Mesodermal cell (in vitro differentiated cells): ENCODE measurements at regions not wholly inside any gene's neighbourhood (a gene's known extent, or its start where the extent isn't known, plus 50 kb on each side); places are given as distances from the start of the nearest gene placed in this dataset.

Source experiments
- H3K27ac ChIP-seq: 2 replicates; pipeline ENCODE4 v1.7.0; 2013; ENCODE audit warnings: mild to moderate bottlenecking, low read depth, low read length, moderate library complexity; ENCODE audit not compliant: severe bottlenecking
- H3K36me3 ChIP-seq: 2 replicates; pipeline ENCODE4 v1.7.1; 2013; ENCODE audit warnings: mild to moderate bottlenecking, low read length, moderate library complexity; ENCODE audit not compliant: control insufficient read depth, insufficient read depth
- H3K4me1 ChIP-seq: one replicate; pipeline ENCODE4 v1.7.1; 2013; ENCODE audit warnings: mild to moderate bottlenecking, low read length; ENCODE audit not compliant: insufficient read depth, control insufficient read depth, poor library complexity, severe bottlenecking
- H3K4me3 ChIP-seq: 2 replicates; pipeline ENCODE4 v1.7.0; 2013; ENCODE audit warnings: low read length, control low read depth, mild to moderate bottlenecking; ENCODE audit not compliant: insufficient read depth, poor library complexity, severe bottlenecking; ENCODE audit errors: extremely low read depth
- H3K9me3 ChIP-seq: 2 replicates; pipeline ENCODE4 v1.7.1; 2013; ENCODE audit warnings: mild to moderate bottlenecking, low read length, moderate library complexity; ENCODE audit not compliant: control insufficient read depth
- WGBS, 2 experiments: methylation state at CpG; one replicate each; pipeline ENCODE4 v1.1.5; 2013; ENCODE audit warnings: missing lambda C conversion rate in 2 of 2; ENCODE audit not compliant: insufficient coverage in 2 of 2; 5-methylcytosine and 5-hydroxymethylcytosine counted together

- WGBS, 2 experiments, result 93% methylated on average over 11 to 12 of the region's 15 CpGs
- H3K27ac ChIP-seq, result no peak overlapping the region
- no peaks in the 10 kb centered on the region for H3K4me1 ChIP-seq
- no peak overlapping the region for H3K4me3 ChIP-seq
- no peaks in the 10 kb centered on the region for H3K9me3 ChIP-seq
- no peaks in the 10 kb centered on the region for H3K36me3 ChIP-seq
Measured at GRCh38 chr6:168227840-168228239, 91.7 kb downstream of the DACT2 start.

DNA sequence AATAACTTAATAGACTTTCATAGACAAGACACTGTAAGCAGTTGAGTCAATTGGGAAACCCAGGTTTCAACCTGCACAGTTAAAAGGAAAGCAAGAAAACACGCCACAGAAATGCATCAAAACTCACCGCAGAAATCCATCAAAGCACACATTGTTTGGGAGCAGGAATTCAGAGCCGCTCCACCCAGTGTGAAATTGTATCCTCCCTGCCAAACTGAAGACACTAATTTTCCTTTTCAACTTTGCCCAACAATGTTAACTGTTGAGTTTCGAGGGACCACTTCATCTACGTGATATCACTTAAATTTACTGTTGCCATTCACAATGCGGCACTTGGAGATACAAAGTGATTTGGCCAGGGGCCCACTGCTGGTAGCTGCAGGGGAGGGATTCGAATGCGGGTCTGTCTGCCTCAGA is 92.7 kb downstream of the DACT2 start:
- Histone ChIP-seq H3K9me3 (no peaks in the 10 kb centered on the region), H3K27ac (no peak overlapping the region), H3K36me3 (no peaks in the 10 kb centered on the region), H3K4me1 (no peaks in the 10 kb centered on the region), H3K4me3 (no peak overlapping the region)
- WGBS, 2 experiments, result 66 to 74% methylated on average over 6 of the region's 8 CpGs

GRCh38 chr6:168226061-168226752 is 93.4 kb downstream of the DACT2 start:
- Histone ChIP-seq H3K4me3 (no peak overlapping the region), H3K4me1 (no peaks in the 10 kb centered on the region), H3K36me3 (no peaks in the 10 kb centered on the region), H3K9me3 (no peaks in the 10 kb centered on the region), H3K27ac (no peak overlapping the region)
- WGBS, 2 experiments, result 78 to 87% methylated on average over 7 of the region's 9 CpGs

DNA sequence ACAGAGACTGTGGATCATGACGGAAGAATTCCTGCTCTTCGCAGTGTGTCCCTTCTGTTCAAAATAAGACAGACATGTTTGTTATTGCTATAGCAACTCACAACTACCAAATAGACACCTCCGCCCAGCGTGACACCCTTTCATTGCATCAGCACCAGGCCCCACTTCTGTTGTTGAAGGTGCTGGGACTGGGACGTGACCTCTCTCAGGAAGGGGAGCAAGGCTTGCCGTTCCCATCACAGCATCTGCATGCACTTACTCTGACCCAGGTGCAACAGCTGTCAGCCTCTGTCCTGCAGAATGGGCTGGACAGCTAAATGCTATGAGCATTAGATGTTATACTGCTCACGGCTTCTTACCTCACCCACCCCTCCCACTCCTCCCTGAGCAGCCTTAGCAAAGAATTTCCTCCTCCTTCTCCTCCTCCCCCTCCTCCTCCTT is 94.1 kb downstream of the DACT2 start:
- no peaks in the 10 kb centered on the region for H3K9me3 ChIP-seq
- H3K36me3 ChIP-seq, result no peaks in the 10 kb centered on the region
- no peak overlapping the region for H3K27ac ChIP-seq
- H3K4me3 ChIP-seq, result no peak overlapping the region
- 72 to 75% methylated on average over 3 to 4 of the region's 7 CpGs for WGBS, 2 experiments
- H3K4me1 ChIP-seq, result no peaks in the 10 kb centered on the region

DNA sequence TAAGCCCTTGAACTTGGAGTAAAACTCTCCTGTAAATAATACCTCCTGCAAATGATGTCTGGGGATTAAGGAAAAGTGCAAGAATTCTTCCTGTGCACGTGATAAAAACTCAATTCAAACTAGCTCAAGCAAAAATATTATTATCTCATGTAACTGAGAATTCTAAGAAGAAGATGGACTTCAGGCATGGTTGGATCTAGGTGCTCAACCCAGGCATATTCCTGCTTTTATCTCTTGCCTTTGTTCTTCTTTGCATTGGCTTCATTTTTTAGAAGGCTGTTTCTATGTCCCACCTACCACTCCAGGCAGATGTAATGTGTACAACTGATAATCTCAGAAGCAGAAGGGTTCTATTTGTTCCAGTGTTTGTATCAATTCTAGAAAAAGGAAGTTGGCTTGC is 95.8 kb downstream of the DACT2 start:
- no CpG with 5 or more reads among the region's 1 CpG for WGBS, 2 experiments
- Histone ChIP-seq H3K36me3 (no peaks in the 10 kb centered on the region), H3K4me3 (no peak overlapping the region), H3K27ac (no peak overlapping the region), H3K9me3 (no peaks in the 10 kb centered on the region), H3K4me1 (no peaks in the 10 kb centered on the region)

- 63 to 100% methylated on average over 1 to 2 of the region's 2 CpGs for WGBS, 2 experiments
- H3K4me1 ChIP-seq, result no peaks in the 10 kb centered on the region
Measured at GRCh38 chr6:168223150-168223549, 96.4 kb downstream of the DACT2 start.

DNA sequence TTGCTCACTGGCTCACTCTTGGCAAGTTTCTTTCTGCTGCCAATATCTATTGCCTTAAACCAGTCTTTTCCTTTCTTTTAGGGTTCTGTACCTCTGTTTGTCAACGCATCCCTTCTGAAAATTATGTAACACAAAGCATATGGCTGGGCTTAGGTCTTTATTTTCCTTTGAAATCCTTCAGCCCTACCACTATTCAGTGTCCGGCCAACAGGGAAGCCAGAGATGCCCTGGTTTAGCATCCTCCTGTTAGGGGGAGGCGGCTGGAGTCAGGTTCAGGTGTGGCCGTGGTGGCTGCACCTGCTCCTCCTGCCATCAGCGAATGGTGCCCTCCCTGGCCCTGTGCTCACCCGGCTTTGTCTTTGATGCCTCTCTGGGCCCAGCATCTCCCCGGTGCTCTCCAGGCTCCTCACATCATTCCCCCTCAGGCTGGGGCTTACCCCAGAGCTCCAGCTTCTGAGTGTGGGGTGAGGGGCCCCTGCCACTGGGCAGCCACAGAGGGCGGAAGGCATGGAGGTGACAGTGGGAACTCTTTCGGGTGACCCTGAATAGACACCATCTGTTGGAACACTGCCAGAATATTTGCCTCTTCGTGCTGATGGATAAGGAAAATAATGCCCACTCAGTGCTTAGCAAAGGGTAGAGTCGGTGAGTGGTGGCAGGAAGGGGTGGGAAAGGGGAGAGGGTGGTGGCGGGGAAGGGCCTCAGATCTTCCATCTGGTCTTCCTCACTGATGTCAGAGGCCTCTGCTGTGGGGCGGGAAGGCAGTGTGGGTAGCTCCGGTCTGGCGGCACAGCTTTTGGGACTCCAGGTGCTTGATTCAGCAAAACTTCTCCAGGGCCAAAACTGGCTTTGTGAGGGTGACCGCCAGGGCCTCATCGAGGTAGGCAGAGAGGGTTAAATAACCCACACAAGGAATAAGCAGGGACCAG is 97.2 kb downstream of the DACT2 start:
- 87 to 90% methylated on average over 16 to 17 of the region's 17 CpGs for WGBS, 2 experiments
- no peaks in the 10 kb centered on the region for H3K4me1 ChIP-seq
- no peak overlapping the region for H3K4me3 ChIP-seq
- H3K36me3 ChIP-seq, result no peaks in the 10 kb centered on the region
- no peak overlapping the region for H3K27ac ChIP-seq
- no peaks in the 10 kb centered on the region for H3K9me3 ChIP-seq

More at GRCh38 chr6:168223150-168223549, 96.4 kb downstream of the DACT2 start:
- H3K9me3 ChIP-seq, result no peaks in the 10 kb centered on the region
- no peak overlapping the region for H3K27ac ChIP-seq
- no peak overlapping the region for H3K4me3 ChIP-seq
- H3K36me3 ChIP-seq, result no peaks in the 10 kb centered on the region

DNA sequence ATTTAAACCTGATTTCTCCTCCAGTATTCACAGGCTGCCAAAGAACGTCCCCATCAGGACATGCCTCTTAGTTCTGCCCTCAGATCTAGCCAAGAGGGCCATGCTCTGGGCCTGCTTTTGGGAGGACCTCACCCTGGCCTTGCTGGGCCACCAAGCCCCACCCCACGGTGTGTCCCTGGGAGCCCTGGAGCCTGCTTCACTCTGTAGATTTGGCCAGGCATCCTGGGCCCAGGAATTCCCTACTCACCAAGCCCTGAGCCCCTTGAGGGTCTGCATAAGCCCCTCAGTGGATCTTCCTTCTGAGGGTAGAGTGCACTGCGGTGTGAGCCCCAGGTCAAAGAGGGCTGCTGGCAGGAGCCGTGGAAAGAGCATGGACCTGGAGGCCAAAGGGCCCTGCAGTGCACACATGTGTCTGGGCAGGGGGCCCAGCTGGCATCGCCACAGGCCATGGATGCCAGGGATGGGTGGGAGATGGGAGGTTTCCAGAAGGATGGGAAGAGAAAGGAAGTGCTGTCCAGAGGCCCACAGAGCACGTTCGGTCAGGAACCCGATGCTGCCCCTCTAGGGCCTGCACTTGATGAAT is 98.0 kb downstream of the DACT2 start:
- Histone ChIP-seq H3K9me3 (no peaks in the 10 kb centered on the region), H3K27ac (no peak overlapping the region), H3K4me1 (no peaks in the 10 kb centered on the region), H3K36me3 (no peaks in the 10 kb centered on the region), H3K4me3 (no peak overlapping the region)
- WGBS, 2 experiments, result 90 to 93% methylated on average over 8 of the region's 8 CpGs

DNA sequence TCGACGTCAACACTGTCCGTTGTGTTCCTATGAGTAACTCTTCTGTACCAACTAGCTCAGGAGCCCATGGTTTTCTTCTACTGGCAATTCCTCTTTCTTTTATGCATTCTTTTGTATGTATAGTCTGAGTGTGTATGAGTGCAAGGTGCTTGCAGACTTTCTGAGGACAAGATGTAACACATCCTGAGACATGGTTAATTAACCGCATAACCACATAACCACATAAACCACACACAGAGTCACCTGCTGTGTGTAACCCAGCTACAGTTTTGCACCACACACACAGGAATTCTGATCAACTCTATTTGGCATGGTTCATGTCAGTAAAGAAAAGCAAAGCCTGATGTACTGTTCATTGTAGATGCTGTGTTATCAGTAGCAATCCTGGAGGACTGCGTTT is 98.6 kb downstream of the DACT2 start:
- H3K27ac ChIP-seq, result no peak overlapping the region

DNA sequence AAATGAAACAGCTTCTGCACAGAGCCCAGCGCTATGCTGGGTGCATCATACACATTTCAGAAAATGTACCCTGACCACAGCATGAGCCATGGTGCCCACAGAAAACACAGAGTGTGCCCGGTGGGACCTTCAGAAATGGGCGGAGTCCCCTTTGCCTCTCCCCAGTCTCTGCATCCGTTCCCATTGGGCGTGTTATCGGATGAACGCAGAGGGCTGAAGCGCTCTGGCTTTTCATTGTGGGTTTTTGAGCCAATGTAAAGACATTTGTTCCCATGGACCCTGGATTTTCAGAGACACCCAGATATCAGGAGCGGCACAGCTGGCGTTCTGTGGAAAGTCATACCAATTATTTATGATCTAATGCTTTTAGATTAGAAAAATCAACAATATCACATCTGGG is 99.8 kb downstream of the DACT2 start:
- no peaks in the 10 kb centered on the region for H3K4me1 ChIP-seq
- H3K27ac ChIP-seq, result no peak overlapping the region
- H3K9me3 ChIP-seq, result no peaks in the 10 kb centered on the region
- WGBS, 2 experiments, result 92 to 96% methylated on average over 4 to 7 of the region's 10 CpGs
- no peak overlapping the region for H3K4me3 ChIP-seq
- H3K36me3 ChIP-seq, result no peaks in the 10 kb centered on the region

More for the DNA sequence above, 98.6 kb downstream of the DACT2 start:
- WGBS, 2 experiments, result 81 to 91% methylated on average over 4 of the region's 5 CpGs
- H3K4me1 ChIP-seq, result no peaks in the 10 kb centered on the region
- H3K36me3 ChIP-seq, result no peaks in the 10 kb centered on the region
- H3K9me3 ChIP-seq, result no peaks in the 10 kb centered on the region
- no peak overlapping the region for H3K4me3 ChIP-seq
